ENCODE measurements at regions not wholly inside any gene's neighbourhood (a gene's known extent, or its start where the extent isn't known, plus 50 kb on each side); places are given as distances from the start of the nearest gene placed in this dataset.

DNA sequence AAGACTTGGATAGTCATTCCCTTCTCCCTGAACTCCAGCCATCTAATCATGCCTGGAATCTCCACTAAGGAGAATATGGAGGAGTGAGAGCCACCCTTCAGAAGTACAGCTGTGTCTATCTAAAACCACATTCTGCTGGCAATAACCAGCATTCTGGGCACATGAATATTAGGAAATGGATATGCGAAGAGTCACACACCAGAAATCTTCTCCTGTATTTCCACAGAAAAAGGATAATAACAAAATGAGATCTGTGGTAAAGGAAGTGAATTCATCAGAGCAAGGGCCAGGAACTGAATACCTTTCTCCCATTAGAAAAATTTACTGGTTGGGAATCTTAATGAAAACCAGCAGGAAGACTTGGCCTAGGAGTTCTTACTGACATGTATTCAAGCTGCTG lies 218.8 kb downstream of the SCG2 start:
- H3K4me1 Mint-ChIP-seq (ENCODE audit: low read depth, unreplicated experiment): no peaks in the 10 kb centered on the region
- no peaks in the 10 kb centered on the region for H3K36me3 Mint-ChIP-seq (ENCODE audit: insufficient read depth, unreplicated experiment)
- no TSS peak for BruUV-seq (replicated peaks)
- intact Hi-C loops (cut with micrococcal nuclease; ENCODE audit: unreplicated experiment): no loop called here
- no peak for DNase-seq
- peaks cover 7% of the 10 kb centered on the region for H3K9me3 Mint-ChIP-seq (ENCODE audit: low read depth, unreplicated experiment)
- no peak for TF ChIP-seq CTCF (IDR thresholded peaks at IDR 0.05; ENCODE audit: unreplicated experiment)
- no peaks in the 10 kb centered on the region for H3K27me3 Mint-ChIP-seq (ENCODE audit: unreplicated experiment)
- no peak overlapping the region for H3K4me3 Mint-ChIP-seq (ENCODE audit: low read depth, unreplicated experiment)
- CTCF ChIA-PET: no interaction called here
- H3K27ac Mint-ChIP-seq (ENCODE audit: unreplicated experiment): no peak overlapping the region

GRCh38 chr2:223386189-223386588 lies 216.0 kb downstream of the SCG2 start:
- CTCF ChIA-PET: no interaction called here
- no peaks in the 10 kb centered on the region for H3K27me3 Mint-ChIP-seq (ENCODE audit: unreplicated experiment)
- DNase-seq: no peak
- no peak for TF ChIP-seq CTCF (IDR thresholded peaks at IDR 0.05; ENCODE audit: unreplicated experiment)
- intact Hi-C loops (cut with micrococcal nuclease; ENCODE audit: unreplicated experiment): no loop called here
- H3K4me3 Mint-ChIP-seq (ENCODE audit: low read depth, unreplicated experiment): no peak overlapping the region
- H3K9me3 Mint-ChIP-seq (ENCODE audit: low read depth, unreplicated experiment): peaks cover 2% of the 10 kb centered on the region
- H3K27ac Mint-ChIP-seq (ENCODE audit: unreplicated experiment): no peak overlapping the region
- H3K36me3 Mint-ChIP-seq (ENCODE audit: insufficient read depth, unreplicated experiment): no peaks in the 10 kb centered on the region
- BruUV-seq (replicated peaks): no TSS peak
- no peaks in the 10 kb centered on the region for H3K4me1 Mint-ChIP-seq (ENCODE audit: low read depth, unreplicated experiment)

DNA sequence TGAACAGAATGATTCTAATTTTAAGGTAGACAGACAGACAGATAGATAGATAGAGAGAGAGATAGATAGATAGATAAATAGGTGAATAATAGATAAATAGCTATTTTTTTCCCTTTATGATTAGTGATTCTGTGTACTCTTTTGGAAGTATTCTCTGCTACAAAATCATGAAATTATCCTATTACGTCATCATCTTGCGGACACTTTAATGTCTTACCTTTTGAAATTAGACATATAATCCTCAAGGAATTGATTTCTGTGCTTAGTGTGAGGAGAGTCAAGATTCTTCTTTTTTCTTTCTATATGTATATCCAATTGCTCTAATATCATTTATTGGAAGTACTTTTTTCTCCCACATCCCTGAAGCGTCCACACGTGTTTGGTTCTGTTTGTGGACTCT lies 215.2 kb downstream of the SCG2 start:
- DNase-seq: no peak
- intact Hi-C loops (cut with micrococcal nuclease; ENCODE audit: unreplicated experiment): no loop called here
- no peak for TF ChIP-seq CTCF (IDR thresholded peaks at IDR 0.05; ENCODE audit: unreplicated experiment)
- Mint-ChIP-seq H3K36me3 (ENCODE audit: insufficient read depth, unreplicated experiment) (no peaks in the 10 kb centered on the region), H3K4me3 (ENCODE audit: low read depth, unreplicated experiment) (no peak overlapping the region), H3K27ac (ENCODE audit: unreplicated experiment) (no peak overlapping the region), H3K9me3 (ENCODE audit: low read depth, unreplicated experiment) (peaks cover 2% of the 10 kb centered on the region), H3K27me3 (ENCODE audit: unreplicated experiment) (no peaks in the 10 kb centered on the region), H3K4me1 (ENCODE audit: low read depth, unreplicated experiment) (no peaks in the 10 kb centered on the region)
- CTCF ChIA-PET: no interaction called here
- no TSS peak for BruUV-seq (replicated peaks)

DNA sequence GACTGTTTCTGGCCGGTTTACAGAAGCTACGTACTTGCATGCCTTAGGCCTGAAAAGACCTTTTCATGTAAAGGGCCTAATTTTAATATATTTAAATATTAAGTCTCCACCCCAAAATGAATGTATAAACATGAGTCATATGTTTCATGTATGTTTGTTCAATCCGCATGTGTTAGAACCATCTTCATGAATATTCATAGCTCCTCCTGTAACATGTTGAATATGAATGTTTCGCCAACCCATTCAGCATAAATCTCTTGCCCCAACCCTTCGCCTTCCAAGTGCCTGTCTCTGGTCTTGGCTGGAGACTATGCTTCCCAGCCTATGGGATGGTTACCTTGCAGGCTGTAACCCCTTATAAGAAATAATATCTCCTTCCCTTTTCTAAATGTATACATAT lies 212.5 kb downstream of the SCG2 start:
- BruUV-seq (replicated peaks): no TSS peak
- Mint-ChIP-seq H3K9me3 (ENCODE audit: low read depth, unreplicated experiment) (peaks cover 2% of the 10 kb centered on the region), H3K4me1 (ENCODE audit: low read depth, unreplicated experiment) (no peaks in the 10 kb centered on the region), H3K4me3 (ENCODE audit: low read depth, unreplicated experiment) (no peak overlapping the region), H3K27me3 (ENCODE audit: unreplicated experiment) (no peaks in the 10 kb centered on the region), H3K27ac (ENCODE audit: unreplicated experiment) (no peak overlapping the region), H3K36me3 (ENCODE audit: insufficient read depth, unreplicated experiment) (no peaks in the 10 kb centered on the region)
- intact Hi-C loops (cut with micrococcal nuclease; ENCODE audit: unreplicated experiment): no loop called here
- no peak for TF ChIP-seq CTCF (IDR thresholded peaks at IDR 0.05; ENCODE audit: unreplicated experiment)
- DNase-seq: no peak
- CTCF ChIA-PET: no interaction called here

DNA sequence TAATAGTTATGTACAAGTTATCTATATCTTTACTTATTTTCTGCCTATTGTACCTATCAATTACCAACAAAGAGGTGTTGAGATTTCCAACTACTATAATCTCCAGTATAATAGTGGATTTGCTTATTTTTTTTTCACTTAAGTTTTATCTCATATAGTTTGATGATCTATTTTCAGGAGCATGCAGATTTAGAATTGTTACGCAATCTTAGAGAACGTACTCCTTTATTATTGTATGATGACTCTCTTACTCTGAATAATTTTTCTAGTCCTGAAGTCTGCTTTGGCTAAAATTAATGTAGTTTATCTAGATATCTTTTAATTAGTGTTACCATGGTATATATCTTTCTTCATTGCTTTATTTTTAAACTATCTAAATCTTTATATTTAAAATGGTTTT lies 205.2 kb downstream of the SCG2 start:
- CTCF ChIA-PET: no interaction called here
- peaks cover 3% of the 10 kb centered on the region for H3K9me3 Mint-ChIP-seq (ENCODE audit: low read depth, unreplicated experiment)
- TF ChIP-seq CTCF (IDR thresholded peaks at IDR 0.05; ENCODE audit: unreplicated experiment): no peak

More for the DNA sequence above, 205.2 kb downstream of the SCG2 start:
- H3K36me3 Mint-ChIP-seq (ENCODE audit: insufficient read depth, unreplicated experiment): no peaks in the 10 kb centered on the region
- intact Hi-C loops (cut with micrococcal nuclease; ENCODE audit: unreplicated experiment): no loop called here
- BruUV-seq (replicated peaks): no TSS peak
- no peak overlapping the region for H3K4me3 Mint-ChIP-seq (ENCODE audit: low read depth, unreplicated experiment)
- H3K27me3 Mint-ChIP-seq (ENCODE audit: unreplicated experiment): no peaks in the 10 kb centered on the region
- no peaks in the 10 kb centered on the region for H3K4me1 Mint-ChIP-seq (ENCODE audit: low read depth, unreplicated experiment)
- no peak overlapping the region for H3K27ac Mint-ChIP-seq (ENCODE audit: unreplicated experiment)
- no peak for DNase-seq
